ENCODE measurements at regions not wholly inside any gene's neighbourhood (a gene's known extent, or its start where the extent isn't known, plus 50 kb on each side); places are given as distances from the start of the nearest gene placed in this dataset.

DNA sequence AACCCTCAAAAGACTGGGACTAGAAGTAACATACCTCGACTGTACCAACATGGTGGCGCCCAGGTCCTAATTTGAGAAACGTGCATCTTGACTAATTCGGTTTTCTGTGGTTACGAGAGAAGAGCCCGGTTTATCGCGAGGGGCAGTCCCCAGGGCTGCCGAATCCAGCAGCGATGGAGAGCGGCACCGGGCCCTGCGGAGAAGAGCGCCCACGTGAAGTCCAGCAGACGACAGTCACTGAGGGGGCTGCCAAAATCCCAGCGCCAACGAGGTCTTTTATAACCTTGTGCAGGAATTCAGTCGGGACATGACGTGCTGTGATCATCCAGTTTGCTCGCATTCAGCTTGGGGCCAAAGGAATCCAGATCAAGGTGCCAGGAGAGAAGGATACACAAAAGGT lies 187.5 kb upstream of the SLITRK2 start:
- DNase-seq (ENCODE audit: insufficient read length, low spot score) (no peak), FAIRE-seq (no peak)

DNA sequence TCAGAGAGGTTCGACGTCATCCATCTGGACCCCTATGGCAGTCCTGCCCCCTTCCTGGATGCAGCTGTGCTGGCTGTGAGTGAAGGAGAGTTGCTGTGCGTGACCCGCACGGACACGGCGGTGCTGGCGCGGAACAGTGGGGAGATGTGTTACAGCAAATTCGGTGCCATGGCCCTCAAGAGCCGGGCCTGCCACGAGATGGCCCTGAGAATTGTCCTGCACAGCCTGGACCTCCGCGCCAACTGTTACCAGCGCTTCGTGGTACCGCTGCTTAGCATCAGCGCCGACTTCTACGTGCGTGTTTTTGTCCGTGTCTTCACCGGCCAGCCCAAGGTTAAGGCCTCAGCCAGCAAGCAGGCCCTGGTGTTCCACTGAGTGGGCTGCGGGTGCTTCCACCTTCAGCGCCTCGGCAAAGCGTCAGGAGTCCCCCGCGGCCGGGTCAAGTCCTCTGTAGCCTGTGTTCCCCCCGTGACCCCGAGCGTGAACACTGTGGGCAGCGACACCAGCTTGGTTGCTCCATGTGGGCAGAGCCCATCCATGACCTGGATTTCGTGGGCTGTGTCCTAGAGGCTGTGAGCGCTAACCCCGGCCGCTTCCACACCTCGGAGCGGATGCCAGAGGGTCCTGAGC lies 186.7 kb upstream of the SLITRK2 start:
- DNase-seq (ENCODE audit: insufficient read length, low spot score) (no peak), FAIRE-seq (no peak)

DNA sequence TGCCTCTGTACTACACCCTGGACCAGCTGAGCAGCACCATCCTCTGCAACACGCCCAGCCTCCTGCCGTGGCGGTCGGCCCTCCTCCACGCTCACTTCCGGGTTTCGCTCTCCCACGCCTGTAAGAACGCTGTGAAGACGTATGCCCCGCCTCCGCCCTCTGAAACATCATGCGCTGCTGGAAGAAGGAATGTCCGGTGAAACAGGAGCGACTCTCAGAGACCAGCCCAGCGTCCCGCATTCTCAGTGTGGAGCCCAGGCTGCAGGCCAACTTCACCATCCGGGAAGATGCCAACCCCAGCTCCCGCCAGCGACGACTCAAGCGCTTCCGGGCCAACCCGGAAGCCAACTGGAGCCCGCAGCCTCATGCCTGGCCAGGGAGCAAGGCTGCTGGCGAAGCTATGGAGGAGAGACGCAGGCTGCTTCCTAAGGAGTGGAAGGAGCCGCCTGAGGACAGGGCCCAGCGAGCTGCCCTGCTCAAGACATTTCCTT lies 186.1 kb upstream of the SLITRK2 start:
- FAIRE-seq, result no peak
- no peak for DNase-seq (ENCODE audit: insufficient read length, low spot score)

DNA sequence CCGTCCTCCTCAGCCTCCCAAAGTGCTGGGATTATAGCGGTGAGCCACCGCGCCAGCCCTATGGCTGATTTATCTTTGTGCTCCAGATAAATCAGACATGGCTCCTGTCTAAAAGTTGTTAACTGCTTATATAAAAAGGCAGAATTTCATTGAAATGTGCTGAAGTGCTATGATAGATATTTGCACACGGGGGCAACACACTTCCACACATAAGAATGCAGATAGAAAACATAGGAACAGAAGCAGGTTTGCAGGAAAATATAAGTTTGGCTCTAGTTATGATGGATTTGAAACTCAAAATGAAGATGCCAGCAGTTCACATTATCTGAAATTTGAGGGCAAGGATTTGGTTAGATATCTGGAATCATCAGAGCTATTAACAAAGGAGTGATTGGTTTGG lies 163.1 kb upstream of the SLITRK2 start:
- DNase-seq (ENCODE audit: insufficient read length, low spot score) (no peak), FAIRE-seq (no peak)

DNA sequence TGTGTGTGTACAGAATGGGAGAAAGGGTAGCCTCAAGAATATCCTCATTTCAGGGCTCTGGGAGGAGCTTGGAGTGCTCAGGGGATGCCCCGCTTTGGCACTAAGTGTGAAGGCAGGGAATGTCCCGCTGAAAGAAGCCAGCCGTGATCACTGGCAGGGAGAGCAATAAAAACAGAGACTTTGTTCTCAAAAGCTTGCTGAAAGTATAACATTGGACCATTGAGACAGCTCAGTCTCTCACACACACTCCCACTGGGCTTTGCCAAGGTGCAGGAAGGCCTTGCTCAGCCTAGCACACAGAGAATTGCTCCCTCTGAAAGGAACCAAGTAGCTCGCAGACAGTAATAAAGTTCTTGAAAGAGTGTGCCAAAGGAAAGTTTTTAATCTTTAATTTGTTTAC lies 143.8 kb upstream of the SLITRK2 start:
- DNase-seq (ENCODE audit: insufficient read length, low spot score) (no peak), FAIRE-seq (no peak)

DNA sequence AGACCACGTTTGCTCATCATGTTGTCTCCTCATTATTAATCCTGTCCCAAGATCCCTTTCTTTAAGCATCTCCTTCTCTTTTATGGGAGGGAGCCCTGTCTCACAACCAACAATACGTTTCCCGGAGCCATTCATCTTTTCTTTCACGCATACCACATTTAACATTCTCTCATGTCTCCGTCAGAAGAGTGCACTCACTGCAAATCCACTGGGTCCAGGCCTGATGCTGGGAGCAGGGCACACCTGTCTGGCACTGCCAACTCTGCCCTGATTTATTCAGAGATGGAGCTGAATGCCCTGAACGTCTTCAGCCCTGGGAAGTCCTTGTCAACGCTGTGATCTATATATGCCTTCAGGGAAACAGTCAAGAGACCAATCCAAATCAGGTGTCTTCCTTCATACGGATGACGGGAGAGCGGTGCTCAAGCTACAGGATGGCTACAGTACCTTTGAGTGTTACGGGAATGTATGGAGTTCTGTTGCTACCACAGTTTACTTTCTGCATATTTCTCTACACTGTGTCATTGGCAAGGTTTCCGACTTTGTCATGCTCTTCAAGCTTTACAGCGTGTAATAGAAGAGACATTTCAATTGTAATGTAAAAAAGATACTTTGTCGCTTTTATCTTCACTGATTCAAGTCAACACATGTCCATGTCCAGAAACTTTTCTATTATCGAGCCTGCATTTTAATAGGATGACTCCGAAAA lies 140.4 kb upstream of the SLITRK2 start:
- FAIRE-seq, result no peak
- DNase-seq (ENCODE audit: insufficient read length, low spot score), result no peak

DNA sequence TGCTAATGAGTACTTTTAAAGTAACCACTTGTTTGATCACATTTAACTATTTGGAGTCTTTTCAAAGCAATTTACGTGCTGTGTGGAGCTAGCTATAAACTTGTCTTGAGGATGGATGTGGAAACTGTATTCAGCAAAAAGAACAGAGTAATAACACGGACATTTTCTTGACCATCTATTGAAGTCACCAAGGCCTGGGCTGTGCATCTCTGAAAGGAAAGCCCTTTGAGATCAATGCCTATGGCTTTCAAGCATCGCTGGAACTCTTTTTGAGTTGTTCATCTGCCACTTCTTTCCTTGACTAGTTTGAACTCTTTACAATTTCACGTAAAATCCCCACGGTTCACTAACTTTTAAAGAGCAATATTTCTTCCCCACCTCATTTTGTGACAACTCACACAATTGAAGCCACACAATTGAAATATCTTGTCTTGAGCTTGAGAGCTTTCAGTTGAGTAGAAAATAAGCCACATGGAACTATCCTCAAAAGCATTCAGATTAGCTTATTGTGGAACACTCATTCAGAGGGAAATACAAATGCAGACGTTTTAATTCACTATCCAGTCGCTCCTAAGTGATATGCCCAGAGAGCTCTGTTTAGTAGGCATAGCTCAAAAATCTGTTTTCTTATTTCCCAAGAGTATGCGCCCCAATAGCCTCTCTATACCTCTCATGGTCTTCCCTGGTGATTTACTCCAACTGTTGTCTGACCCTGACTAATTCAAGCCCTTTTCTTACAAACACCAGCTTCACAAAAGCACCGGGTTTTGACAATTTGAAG lies 134.9 kb upstream of the SLITRK2 start:
- DNase-seq (ENCODE audit: insufficient read length, low spot score) (no peak), FAIRE-seq (no peak)

DNA sequence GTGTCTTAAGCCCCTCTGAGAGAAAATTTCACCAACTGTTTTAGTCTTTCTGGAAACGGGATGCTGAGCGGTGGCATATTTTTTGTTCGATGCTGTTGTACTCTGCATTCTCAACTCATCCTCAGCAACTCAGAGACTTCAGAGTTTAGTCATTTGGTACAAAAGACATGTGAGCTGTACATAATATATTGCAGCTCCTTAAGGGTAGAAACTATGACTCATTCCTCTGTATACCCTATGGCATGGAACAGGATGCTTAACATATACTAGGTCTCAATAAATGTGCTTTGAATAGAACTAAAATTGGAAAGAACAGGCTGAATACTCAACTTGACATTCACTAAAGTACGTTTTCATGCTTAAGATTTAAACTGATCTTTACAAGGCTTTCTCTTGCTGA lies 130.5 kb upstream of the SLITRK2 start:
- FAIRE-seq (no peak), DNase-seq (ENCODE audit: insufficient read length, low spot score) (no peak)

DNA sequence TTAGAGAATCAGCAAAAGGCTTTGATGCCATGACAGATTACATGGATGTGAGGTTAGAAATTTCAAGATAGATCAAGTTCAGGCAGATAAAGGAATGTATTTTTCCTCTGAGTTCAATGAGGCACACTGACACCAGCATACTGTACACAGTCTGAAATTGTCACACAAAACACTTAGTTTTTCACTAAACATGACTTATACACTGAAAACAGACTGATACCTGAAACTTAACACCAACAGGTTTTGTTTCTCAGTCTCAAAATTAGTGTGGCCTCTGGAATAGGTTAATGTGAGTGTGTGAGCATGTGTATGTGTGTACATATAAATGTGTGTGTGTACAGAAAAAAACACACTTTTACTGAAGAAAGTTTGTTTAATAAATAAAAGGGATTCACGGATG lies 129.9 kb upstream of the SLITRK2 start:
- FAIRE-seq (no peak), DNase-seq (ENCODE audit: insufficient read length, low spot score) (no peak)

DNA sequence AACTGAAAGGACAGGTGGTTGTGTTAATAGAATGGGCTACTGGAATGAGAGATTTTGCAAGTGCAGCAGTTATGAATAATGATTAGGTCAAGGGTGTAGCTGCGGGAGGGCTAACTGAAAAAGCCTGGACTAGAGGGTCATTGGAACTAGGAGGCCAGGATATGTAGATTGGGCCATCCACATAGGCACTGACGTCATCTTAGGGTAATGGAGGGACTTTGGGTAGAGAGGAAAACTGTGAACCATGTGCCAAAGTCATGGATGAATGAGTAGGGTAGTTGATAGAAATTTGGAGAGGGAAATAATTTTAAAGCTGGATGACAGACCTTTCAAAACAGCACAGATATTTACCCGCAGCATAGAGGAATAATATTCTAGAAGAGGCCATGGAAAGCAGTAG lies 123.6 kb upstream of the SLITRK2 start:
- FAIRE-seq, result no peak
- no peak for DNase-seq (ENCODE audit: insufficient read length, low spot score)

DNA sequence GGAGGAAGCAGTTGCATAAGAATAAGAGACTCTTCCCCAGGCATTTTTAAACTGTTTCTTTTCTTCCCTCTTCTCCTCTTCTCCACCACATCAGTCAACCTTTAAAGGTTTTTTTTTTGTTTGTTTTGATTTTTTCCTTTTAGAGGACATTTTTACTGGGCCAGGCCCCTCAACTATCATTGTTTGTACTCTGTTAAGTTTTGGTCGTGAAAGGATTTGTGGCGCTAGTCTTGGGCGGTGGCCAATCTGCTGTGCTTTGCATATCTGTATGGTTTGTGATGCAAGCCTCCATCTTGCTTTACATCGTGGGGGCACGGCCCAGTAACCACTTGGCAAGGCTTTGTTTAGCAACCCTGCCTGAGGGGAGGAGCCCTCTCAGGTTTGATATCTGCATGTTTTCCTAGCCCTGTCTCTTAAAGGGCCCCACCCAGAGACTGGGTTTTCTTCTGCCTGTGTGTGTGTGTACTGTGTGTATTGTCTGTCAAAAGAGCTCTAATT lies 101.9 kb upstream of the SLITRK2 start:
- no peak for FAIRE-seq
- no peak for DNase-seq (ENCODE audit: insufficient read length, low spot score)

DNA sequence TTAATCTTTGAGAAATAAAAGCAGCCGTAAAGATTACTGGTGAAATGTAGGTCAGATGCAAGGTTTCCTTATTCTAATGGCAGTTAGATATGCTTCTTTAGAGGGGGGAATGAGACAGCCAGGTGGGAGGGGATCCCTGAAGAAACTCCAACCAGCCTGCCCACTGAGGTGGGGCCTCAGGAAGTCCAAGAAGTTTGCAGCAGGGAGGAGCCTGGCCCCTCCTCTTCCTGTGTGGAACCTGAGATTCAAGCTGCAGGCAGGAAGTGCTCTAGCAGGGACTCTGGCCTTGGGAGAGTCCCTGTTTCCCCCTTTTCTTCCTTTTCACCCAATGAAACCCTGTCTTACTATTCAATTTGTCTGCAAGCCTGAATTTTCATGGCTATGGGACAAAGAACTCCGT lies 101.4 kb upstream of the SLITRK2 start:
- FAIRE-seq (no peak), DNase-seq (ENCODE audit: insufficient read length, low spot score) (no peak)

DNA sequence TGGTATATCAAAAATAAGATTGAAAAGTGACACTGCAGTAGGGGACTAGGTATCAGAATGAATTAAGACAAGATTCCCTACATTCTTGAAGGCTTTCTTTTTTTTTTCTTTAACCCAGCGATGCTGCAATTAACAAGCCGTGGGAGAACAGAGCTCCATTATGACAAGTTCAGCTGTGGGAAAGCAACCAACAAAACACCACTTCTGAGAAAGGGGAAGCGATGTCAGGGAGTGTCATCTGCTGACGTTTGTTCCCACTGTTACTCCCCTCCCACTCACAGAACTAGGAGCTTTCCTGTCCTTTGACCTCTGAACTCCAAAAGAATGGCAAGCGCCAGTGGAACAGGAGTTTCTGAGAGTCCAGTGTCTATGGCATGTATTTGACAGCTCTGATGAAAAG lies 90.2 kb upstream of the SLITRK2 start:
- FAIRE-seq (no peak), DNase-seq (ENCODE audit: insufficient read length, low spot score) (no peak)

DNA sequence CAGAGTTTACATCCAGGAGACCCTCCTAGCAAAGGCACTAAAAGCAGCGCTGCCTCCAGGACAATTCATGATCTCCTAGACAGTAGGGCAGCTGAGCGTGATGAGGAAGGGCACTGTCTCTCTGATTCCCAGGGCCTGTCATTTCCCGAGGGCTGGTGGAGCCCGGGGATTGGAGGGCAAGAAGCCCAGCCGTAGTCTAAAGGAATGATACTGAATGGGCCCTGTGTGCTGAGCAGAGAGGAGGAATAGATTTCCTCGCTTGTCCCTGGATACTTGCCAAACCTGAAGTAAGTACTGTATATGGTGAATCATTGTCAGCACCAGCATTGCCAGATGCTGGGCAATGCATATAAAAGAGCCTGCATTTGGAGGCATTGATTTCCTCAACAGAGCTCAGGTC lies 88.0 kb upstream of the SLITRK2 start:
- DNase-seq (ENCODE audit: insufficient read length, low spot score), result no peak
- FAIRE-seq, result no peak

DNA sequence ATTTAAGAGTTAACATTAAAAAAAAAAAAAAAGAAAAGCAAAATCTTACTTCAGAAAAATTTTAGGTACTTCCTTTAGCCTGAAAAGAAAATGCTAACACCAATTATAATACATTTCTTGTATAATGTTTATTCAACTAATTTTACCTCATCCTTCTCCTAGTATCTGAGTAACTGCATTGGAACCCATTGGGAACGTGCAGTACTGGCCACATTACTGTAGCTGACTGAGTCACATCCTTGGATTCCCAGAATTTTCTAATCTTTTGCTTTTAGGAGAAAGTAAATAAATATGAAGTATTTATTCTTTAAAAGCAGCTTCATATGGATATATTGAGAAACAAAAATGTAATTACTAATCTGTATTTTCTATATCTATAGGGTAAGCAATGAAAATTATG lies 82.6 kb upstream of the SLITRK2 start:
- DNase-seq (ENCODE audit: insufficient read length, low spot score) (no peak), FAIRE-seq (no peak)

DNA sequence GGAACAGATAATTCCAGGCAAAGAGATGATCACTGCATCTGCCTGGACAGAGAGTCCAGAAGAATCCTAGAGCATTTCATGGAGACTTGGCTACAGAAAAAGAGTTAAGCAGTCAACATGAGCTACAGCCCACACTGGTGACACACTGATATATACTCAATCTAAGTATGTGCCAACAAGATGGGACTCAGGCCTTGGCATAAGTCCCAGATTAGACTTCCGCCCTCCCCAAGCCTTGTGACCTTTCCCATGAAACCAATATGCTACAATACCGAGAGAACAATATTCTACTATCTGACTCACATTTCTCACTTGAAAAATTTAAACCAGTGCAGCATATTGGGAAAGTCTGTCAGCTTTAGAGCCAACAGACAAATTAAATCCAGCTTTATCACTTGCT lies 65.7 kb upstream of the SLITRK2 start:
- DNase-seq (ENCODE audit: insufficient read length, low spot score), result no peak

More for the DNA sequence above, 65.7 kb upstream of the SLITRK2 start:
- FAIRE-seq, result no peak

Measured in HTR-8/SVneo (cell line).